ENCODE measurements at regions not wholly inside any gene's neighbourhood (a gene's known extent, or its start where the extent isn't known, plus 50 kb on each side); places are given as distances from the start of the nearest gene placed in this dataset.
"Not testable (repeated sequence)": the region's sequence is repeated elsewhere in the genome, so short reads cannot be mapped to it uniquely, and the experiment has no call there.

DNA sequence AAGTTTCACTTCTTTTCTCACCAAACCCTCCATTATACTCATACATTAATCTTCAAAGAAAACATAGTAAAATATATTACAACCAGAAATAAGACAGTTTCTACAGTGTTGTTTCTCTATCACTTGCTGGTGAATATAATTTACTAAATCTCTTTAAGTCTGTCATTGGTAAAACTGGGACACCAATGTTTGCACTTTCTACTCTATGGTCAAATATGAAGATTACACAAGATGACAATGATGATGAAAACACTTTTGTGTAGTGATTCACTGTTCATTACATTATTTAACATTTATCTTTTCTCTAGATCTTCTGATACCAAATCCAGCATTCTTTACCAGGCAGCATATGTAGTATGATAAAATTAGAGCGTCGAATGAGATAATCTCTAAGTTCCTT, 459.1 kb downstream of the DMAC1 start:
- in situ Hi-C loops (cut with HindIII; ENCODE audit: low pct_ligation_motif_present, low pct_unique_long_range_greater_than_20kb, low sequenced_read_pairs), result no loop called here
- no peak for DNase-seq

- in situ Hi-C loops (cut with HindIII; ENCODE audit: low pct_ligation_motif_present, low pct_unique_long_range_greater_than_20kb, low sequenced_read_pairs), result no loop called here
- no peak for DNase-seq
Observed at GRCh38 chr9:7338586-7339281, 460.8 kb downstream of the DMAC1 start.

DNA sequence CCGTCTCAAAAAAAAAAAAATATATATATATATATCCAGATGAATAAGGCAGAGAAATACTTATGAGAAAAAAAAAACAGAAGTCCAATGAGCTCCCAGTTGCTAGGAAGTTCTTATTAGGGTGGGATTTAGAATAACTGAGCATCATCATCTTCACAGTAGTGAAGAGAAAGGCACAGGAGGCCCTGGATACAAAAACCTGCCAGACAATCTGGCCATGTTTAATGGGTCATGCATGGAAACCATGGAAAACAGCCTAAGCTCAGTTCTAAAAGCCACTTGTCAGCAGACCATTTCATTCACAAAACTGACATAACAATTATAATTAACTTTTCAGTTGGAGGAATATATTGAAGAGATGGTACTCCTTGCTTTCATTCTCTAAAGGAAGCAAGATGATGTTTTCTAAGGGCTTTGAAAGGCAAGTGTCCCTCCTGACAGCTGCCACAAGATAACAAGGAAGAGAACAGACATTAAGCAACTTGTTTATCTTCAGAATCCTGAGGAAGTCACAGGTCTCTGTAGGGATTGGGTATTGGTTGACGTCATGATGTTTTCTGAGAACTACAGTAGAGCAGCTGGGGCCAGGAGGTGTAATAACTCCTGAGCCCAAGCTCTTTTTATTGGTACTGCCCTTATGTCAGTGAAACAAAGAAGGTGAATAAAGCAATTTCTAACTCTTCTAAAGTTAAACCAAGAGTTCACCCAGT, 463.1 kb downstream of the DMAC1 start:
- in situ Hi-C loops (cut with HindIII; ENCODE audit: low pct_ligation_motif_present, low pct_unique_long_range_greater_than_20kb, low sequenced_read_pairs), result no loop called here
- no peak for DNase-seq

DNA sequence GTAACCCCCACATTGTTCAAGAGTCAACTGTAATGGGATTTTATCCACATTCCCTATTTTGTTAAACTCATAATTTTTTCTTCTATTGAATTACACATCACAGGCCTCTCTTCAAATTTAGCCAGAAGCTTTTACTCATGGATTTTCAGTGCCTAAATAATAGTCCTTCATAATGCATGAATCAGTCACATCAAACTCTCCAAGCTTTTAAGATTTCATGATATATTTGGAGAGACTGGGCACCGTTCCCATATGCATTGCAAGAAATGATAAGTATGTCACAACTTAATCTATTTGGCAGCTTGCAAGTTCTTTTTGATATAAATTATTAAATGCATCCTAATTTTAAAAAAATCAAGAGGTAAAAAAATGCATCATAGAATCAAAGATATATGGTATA, 465.9 kb downstream of the DMAC1 start:
- in situ Hi-C loops (cut with HindIII; ENCODE audit: low pct_ligation_motif_present, low pct_unique_long_range_greater_than_20kb, low sequenced_read_pairs), result no loop called here
- no peak for DNase-seq

DNA sequence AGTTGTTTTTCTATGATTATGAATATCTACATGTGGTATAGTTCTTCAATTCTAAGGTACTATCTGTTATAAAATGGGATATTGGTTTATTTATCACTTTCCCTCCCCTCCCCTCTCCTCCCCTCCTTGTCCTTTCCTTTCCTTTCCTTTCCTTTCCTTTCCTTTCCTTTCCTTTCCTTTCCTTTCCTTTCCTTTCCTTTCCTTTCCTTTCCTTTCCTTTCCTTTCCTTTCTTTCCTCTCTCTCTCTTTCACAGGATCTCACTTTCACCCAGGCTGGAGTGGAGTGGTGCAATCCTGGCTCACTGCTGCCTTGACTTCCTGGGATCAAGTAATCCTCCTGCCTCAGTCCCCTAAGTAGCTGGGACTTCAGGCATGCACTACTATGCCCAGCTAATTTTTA, 466.8 kb downstream of the DMAC1 start:
- in situ Hi-C loops (cut with HindIII; ENCODE audit: low pct_ligation_motif_present, low pct_unique_long_range_greater_than_20kb, low sequenced_read_pairs), result no loop called here
- no peak for DNase-seq

- no peak for DNase-seq
- in situ Hi-C loops (cut with HindIII; ENCODE audit: low pct_ligation_motif_present, low pct_unique_long_range_greater_than_20kb, low sequenced_read_pairs), result no loop called here
Observed at GRCh38 chr9:7328453-7328852, 471.1 kb downstream of the DMAC1 start.

GRCh38 chr9:7325995-7326394, 473.6 kb downstream of the DMAC1 start:
- DNase-seq, result no peak
- in situ Hi-C loops (cut with HindIII; ENCODE audit: low pct_ligation_motif_present, low pct_unique_long_range_greater_than_20kb, low sequenced_read_pairs), result no loop called here

DNA sequence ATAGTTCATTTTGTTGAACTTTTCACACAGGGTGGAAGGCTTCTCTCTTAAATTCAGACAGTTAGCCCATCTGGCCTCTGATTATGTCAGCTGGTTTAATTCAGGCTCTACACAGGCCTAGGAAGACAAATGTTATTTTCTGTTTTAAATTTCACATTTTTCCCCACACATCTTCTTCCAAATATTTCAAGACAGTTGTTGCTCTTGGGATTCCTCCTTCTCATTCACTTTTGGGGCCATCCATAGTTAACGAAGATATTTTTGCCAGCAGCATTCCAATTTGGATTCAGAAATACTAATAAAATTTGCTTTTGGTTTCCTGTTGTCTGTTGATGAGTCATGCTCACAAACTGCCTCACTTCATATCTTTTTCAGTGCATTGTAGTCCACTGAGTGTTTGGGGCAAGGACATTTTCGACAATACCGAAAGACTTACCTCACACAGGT, 475.4 kb downstream of the DMAC1 start:
- in situ Hi-C loops (cut with HindIII; ENCODE audit: low pct_ligation_motif_present, low pct_unique_long_range_greater_than_20kb, low sequenced_read_pairs), result no loop called here
- no peak for DNase-seq

DNA sequence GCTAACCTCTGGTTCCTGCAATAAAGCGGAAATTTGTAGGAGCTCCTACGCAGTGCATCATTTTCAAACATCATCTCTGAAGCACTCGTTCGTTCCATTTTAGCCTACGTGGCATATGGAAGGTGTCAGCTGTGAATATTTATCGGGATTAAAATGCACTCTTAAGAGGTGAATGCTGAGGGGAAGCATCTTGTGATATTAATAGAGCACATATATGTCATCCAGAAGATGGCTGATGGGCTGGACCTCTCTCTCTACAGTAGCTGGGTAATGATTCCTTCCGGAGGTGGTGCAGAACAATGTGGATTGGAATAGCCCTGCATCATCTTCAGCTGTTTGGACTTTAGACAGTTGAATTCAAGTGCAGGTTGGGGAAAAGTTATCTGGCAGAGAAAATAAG, 478.7 kb downstream of the DMAC1 start:
- DNase-seq, result no peak
- in situ Hi-C loops (cut with HindIII; ENCODE audit: low pct_ligation_motif_present, low pct_unique_long_range_greater_than_20kb, low sequenced_read_pairs), result no loop called here

DNA sequence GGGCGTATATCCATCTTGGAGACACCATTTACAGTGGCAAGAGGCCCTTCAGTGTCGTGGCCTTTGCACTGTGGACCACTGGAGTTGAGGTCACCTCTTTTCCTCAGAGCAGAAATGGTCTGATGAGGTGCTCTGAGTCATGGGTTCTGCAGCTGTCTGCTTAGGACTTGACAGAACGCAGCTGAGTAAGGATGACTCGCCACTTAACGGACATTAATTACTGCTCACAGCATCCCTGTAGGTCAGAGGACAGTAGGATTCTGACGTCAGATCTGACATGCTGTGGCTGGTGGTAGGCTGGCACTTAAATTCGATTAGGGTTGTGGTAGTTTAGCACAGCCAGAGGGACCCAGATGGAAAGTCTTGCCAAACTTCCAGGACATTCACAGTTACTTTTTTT, 479.4 kb downstream of the DMAC1 start:
- DNase-seq, result peak; percentile 63
- in situ Hi-C loops (cut with HindIII; ENCODE audit: low pct_ligation_motif_present, low pct_unique_long_range_greater_than_20kb, low sequenced_read_pairs), result no loop called here

DNA sequence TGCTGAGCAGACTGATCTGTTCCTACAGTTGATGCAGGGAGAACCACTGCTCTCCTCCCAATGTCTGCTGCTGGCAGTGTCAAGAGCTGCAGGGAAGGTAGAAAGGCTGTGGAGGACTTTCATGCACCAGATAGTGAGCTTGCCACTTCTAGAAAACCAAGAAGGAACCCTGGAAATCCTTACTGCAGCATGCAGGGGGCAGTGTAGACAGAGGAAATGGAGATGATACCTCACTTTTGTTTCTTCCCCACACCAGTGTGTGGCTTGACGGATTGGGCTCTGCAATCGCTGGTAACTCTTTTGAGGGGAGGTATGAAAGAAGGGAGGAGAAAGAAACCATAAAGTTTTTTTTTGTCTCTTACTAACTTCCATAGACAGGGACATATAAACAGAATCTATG, 480.7 kb downstream of the DMAC1 start:
- DNase-seq, result no peak
- in situ Hi-C loops (cut with HindIII; ENCODE audit: low pct_ligation_motif_present, low pct_unique_long_range_greater_than_20kb, low sequenced_read_pairs), result no loop called here

- in situ Hi-C loops (cut with HindIII; ENCODE audit: low pct_ligation_motif_present, low pct_unique_long_range_greater_than_20kb, low sequenced_read_pairs), result no loop called here
- DNase-seq, result no peak
Observed at GRCh38 chr9:7316967-7317366, 482.6 kb downstream of the DMAC1 start.

DNA sequence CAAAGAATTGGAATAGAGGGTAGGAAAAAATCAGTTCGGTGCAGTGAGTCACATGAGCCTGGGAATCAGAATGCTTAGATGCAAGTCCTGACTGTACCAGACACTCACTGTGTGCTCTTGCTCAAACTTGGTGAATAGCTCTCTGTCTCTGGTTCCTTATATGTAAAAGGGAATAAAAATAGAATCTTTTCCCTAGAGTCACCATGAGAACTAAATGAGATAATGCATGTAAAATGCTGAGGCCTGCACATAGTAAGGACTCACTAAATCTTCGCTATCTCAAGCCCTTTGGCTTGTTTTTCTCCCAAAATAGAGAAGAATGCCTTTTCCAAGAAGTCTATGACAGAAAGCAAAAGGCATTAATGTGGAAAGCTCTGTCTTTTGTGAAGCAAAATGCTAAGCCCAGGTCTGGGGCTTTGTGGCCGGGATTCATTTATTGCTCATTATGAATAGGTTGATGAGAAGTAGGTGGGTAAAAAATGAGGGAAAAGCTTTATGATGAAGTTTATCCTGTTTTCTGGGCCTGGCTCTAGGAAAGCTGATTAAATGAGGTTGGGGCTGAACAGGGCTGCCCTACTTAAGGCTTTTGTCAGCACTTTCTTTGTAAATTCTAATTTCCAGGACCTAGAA, 483.3 kb downstream of the DMAC1 start:
- in situ Hi-C loops (cut with HindIII; ENCODE audit: low pct_ligation_motif_present, low pct_unique_long_range_greater_than_20kb, low sequenced_read_pairs), result no loop called here
- no peak for DNase-seq

GRCh38 chr9:7315746-7316145, 483.8 kb downstream of the DMAC1 start:
- no peak for DNase-seq
- in situ Hi-C loops (cut with HindIII; ENCODE audit: low pct_ligation_motif_present, low pct_unique_long_range_greater_than_20kb, low sequenced_read_pairs), result no loop called here

- in situ Hi-C loops (cut with HindIII; ENCODE audit: low pct_ligation_motif_present, low pct_unique_long_range_greater_than_20kb, low sequenced_read_pairs), result no loop called here
- DNase-seq, result no peak
Observed at GRCh38 chr9:7315116-7315515, 484.5 kb downstream of the DMAC1 start.

GRCh38 chr9:7313389-7313788, 486.2 kb downstream of the DMAC1 start:
- no peak for DNase-seq
- in situ Hi-C loops (cut with HindIII; ENCODE audit: low pct_ligation_motif_present, low pct_unique_long_range_greater_than_20kb, low sequenced_read_pairs), result no loop called here

DNA sequence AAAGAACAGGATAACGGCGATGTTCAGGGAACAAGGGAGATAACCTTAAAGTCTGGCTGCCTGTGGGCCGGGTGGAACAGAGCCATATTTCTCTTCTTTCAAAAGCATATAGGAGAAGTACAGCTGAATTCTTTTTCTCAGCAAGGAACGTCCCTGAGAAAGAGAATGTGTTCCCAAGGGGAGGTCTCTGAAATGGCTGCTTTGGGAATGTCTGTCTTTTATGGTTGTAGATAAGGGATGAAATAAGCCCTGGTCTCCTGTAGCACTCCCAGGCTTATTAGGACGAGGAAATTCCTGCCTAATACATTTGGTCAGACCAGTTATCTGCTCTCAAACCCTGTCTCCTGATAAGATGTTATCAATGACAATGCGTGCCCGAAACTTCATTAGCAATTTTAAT, 490.5 kb downstream of the DMAC1 start:
- DNase-seq; in situ Hi-C loops (cut with HindIII; ENCODE audit: low pct_ligation_motif_present, low pct_unique_long_range_greater_than_20kb, low sequenced_read_pairs): not testable (repeated sequence)

- in situ Hi-C loops (cut with HindIII; ENCODE audit: low pct_ligation_motif_present, low pct_unique_long_range_greater_than_20kb, low sequenced_read_pairs), result no loop called here
- DNase-seq, result no peak
Observed at GRCh38 chr9:7305677-7306076, 493.9 kb downstream of the DMAC1 start.

DNA sequence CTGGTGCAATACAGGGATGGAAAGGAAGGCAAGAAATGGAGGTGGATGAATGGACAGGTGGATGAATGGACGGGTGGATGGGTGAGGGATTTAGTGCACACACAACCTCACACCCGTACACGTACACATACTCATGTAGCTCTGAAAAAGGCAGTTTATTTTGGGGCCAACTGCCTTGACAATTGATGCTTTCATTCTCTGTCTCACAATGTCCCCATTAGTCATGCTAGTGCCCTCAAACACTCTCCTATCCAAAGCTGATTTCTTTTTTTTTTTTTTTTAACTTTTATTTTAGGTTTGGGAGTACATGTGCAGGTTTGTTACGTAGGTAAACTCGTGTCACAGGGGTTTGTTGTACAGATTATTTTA, 495.0 kb downstream of the DMAC1 start:
- no peak for DNase-seq
- in situ Hi-C loops (cut with HindIII; ENCODE audit: low pct_ligation_motif_present, low pct_unique_long_range_greater_than_20kb, low sequenced_read_pairs), result no loop called here
